Mononuclear cell (primary cell): ENCODE measurements at regions not wholly inside any gene's neighbourhood (a gene's known extent, or its start where the extent isn't known, plus 50 kb on each side); places are given as distances from the start of the nearest gene placed in this dataset.
"Not testable (repeated sequence)": the region's sequence is repeated elsewhere in the genome, so short reads cannot be mapped to it uniquely, and the experiment has no call there.

Experiments
- H3K27me3 ChIP-seq: 2 replicates; pipeline ENCODE4 v1.6.0; 2011; ENCODE audit warnings: low read length, control low read depth; ENCODE audit not compliant: insufficient read depth
- H3K4me1 ChIP-seq: 2 replicates; pipeline ENCODE4 v1.5.1; 2011; ENCODE audit warnings: mild to moderate bottlenecking, low read length, control low read depth; ENCODE audit not compliant: insufficient read depth
- H3K4me3 ChIP-seq: 2 replicates; pipeline ENCODE4 v1.5.1; 2011; ENCODE audit warnings: mild to moderate bottlenecking, low read length, moderate library complexity
- H3K9me3 ChIP-seq: 2 replicates; pipeline ENCODE4 v1.5.1; 2011; ENCODE audit warnings: low read depth, mild to moderate bottlenecking, control low read depth, low read length

GRCh38 chr13:104967376-104967775 lies 1568.1 kb downstream of the EFNB2 start:
- no peaks in the 10 kb centered on the region for H3K4me1 ChIP-seq
- no peaks in the 10 kb centered on the region for H3K9me3 ChIP-seq
- H3K27me3 ChIP-seq = no peaks in the 10 kb centered on the region
- H3K4me3 ChIP-seq = no peak overlapping the region

- Histone ChIP-seq H3K4me3 (no peak overlapping the region), H3K4me1 (no peaks in the 10 kb centered on the region), H3K9me3 (no peaks in the 10 kb centered on the region), H3K27me3 (no peaks in the 10 kb centered on the region)
Observed at GRCh38 chr13:104962411-104962810, 1573.1 kb downstream of the EFNB2 start.

DNA sequence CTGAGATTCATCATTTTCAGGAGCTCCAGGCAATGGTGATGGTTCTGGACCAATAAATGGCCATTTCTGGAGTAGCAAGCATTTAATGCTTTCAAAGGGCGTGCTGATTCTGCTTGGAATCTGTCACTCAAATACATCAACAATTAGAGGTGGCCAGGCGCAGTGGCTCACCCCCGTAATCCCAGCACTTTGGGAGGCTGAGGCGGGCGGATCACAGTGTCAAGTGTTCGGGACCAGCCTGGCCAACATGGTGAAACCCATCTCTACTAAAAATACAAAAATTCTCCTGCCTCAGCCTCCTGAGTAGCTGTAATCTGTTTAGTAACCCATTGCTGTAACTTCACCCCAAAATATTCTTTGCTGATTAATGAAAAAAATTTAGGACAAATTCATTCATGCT lies 1574.2 kb downstream of the EFNB2 start:
- H3K27me3 ChIP-seq = no peaks in the 10 kb centered on the region
- no peaks in the 10 kb centered on the region for H3K9me3 ChIP-seq
- no peak overlapping the region for H3K4me3 ChIP-seq
- no peaks in the 10 kb centered on the region for H3K4me1 ChIP-seq

GRCh38 chr13:104954210-104954609 lies 1581.3 kb downstream of the EFNB2 start:
- Histone ChIP-seq H3K4me3 (no peak overlapping the region), H3K27me3 (no peaks in the 10 kb centered on the region), H3K4me1 (no peaks in the 10 kb centered on the region), H3K9me3 (no peaks in the 10 kb centered on the region)

DNA sequence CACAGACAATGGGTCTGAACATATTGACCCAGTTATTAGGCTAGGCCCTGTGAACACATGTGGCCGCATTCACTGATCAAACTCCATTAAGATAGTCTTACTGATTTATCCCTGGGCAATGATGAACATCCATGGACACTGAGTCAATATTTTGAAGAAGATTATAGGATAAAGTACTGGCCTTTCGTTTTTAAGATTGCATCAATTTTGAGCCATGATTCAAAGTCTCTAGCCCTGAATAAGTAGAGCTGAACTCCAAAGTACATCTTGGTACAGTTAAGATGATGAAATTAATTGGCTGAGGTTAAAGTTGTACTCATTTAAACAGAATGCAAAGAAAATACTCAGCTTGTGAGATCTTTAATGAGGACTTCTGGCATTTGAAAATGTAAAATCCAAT lies 1581.9 kb downstream of the EFNB2 start:
- Histone ChIP-seq H3K27me3 (no peaks in the 10 kb centered on the region), H3K4me1 (no peaks in the 10 kb centered on the region), H3K4me3 (no peak overlapping the region), H3K9me3 (no peaks in the 10 kb centered on the region)

GRCh38 chr13:104949840-104950740 lies 1585.4 kb downstream of the EFNB2 start:
- H3K27me3 ChIP-seq = no peaks in the 10 kb centered on the region
- H3K4me3 ChIP-seq = no peak overlapping the region
- H3K9me3 ChIP-seq = no peaks in the 10 kb centered on the region
- H3K4me1 ChIP-seq = no peaks in the 10 kb centered on the region

GRCh38 chr13:104944176-104944575 lies 1591.3 kb downstream of the EFNB2 start:
- no peaks in the 10 kb centered on the region for H3K9me3 ChIP-seq
- H3K4me3 ChIP-seq = no peak overlapping the region
- H3K27me3 ChIP-seq = no peaks in the 10 kb centered on the region
- H3K4me1 ChIP-seq = no peaks in the 10 kb centered on the region

DNA sequence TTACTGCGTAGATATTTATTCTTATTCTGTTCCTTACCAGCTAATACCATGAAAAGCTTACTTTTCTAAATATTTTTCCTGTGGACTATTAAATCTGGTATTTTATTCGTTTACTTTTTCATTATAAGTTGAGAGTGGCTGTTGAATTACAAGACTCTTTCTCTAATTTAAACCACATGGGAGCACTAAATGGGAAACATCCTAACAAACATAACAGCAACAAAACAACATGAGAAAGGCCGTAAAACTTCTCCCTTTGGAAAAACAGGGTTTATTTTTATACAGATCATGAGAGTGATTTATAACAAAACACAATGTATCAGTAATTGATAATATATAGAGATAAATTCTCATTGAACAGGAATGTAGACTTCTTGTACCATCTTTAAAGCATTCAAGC lies 1592.1 kb downstream of the EFNB2 start:
- no peak overlapping the region for H3K4me3 ChIP-seq
- H3K27me3 ChIP-seq = no peaks in the 10 kb centered on the region
- no peaks in the 10 kb centered on the region for H3K4me1 ChIP-seq
- H3K9me3 ChIP-seq = no peaks in the 10 kb centered on the region

DNA sequence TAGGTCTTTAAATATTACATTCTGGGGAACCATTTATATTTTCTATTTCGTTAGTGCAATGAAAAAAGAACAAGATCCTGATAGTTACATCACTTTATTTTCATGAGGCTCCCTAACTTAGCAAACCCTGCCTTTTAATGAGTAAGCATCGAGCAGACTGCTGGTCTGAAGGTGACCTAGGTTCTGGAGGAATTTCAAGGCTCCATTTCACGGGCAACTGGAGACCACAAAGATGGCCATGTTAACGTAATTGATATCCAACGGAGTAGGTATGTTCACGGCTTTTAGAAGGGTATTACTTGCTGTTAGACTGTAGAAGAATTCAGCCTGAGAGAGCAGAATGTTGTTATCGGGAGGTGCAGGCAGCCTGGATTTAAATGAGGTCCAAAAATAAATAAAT lies 1597.6 kb downstream of the EFNB2 start:
- no peaks in the 10 kb centered on the region for H3K27me3 ChIP-seq
- H3K9me3 ChIP-seq = no peaks in the 10 kb centered on the region
- no peaks in the 10 kb centered on the region for H3K4me1 ChIP-seq
- H3K4me3 ChIP-seq = no peak overlapping the region

DNA sequence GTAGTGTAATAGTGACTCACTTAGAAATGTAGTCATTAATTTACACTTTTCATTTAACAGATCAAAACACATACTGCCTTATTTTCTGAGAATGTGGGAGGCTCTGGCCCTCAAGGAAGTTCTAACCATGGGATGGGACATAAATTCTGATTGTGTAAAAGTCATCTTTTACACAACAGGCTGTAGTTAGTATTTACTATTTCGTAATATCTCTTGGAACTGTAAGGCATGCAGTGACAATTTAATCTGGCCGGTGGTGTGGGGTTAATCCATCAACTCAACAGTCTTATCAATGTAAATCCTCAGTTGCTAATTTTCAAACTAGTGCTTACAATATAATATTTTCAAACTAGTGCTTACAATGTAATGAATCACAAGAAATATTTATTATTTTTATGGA lies 1599.2 kb downstream of the EFNB2 start:
- Histone ChIP-seq H3K4me3 (no peak overlapping the region), H3K4me1 (no peaks in the 10 kb centered on the region), H3K27me3 (no peaks in the 10 kb centered on the region), H3K9me3 (no peaks in the 10 kb centered on the region)

DNA sequence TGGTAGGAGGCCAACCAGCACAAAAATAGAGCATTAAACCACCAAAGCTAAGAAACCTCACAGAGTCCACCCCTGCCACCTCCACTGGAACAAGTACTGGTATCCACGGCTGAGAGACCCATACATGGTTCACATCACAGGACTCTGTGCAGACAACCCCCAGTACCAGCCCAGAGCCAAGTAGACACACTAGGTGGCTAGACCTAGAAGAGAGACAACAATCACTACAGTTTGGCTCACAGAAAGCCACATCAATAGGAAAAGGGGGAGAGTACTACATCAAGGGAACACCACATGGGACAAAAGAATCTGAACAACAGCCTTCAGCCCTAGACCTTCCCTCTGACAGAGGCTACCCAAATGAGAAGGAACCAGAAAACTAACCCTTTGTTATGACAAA lies 1614.9 kb downstream of the EFNB2 start:
- H3K4me1 ChIP-seq, H3K27me3 ChIP-seq, H3K4me3 ChIP-seq, H3K9me3 ChIP-seq: not testable (repeated sequence)

DNA sequence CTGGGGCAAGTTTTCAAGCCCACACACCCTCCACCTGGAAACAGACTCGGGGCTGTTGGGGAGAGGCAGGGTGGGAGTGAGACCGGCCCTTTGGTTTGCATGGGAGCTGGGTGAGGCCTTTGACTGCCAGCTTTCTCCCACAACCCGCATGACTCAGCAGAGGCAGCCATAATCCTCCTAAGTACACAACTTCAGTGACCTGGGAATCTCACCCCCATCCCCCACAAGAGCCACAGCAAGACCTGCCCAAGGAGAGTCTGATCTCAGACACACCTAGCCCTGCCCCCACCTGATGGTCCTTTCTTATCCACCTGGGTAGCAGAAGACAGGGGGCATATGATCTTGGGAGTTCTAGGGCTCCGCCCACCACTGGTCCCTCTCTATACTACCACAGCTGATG lies 1615.4 kb downstream of the EFNB2 start:
- H3K9me3 ChIP-seq = no peaks in the 10 kb centered on the region

DNA sequence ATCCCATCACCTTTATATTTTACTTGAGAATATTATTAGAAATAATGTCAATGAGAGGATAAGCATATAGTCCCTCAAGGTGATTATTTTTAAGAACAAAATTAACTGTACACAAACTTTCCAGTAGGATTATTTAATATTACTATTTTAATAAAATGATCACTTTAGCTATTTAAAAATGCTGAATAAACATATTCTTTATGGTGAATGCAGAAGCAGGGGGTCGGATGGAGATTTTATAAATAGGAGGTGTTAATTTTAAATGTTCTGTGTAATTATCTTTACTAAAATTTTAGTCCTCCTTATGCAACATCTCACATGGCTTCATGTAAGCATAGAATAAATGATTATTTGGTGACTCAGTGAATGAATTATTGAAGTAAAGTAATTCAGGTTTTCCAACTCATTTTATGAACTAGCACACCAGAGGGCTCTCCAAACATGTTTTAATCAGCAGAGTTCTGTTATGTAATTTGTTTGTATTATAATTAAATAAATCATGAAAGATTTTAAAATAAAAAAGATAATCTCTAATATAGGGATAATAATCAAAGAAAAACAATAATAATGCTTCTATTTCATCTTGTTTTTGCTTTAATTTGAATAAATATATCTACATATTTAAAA lies 1635.2 kb downstream of the EFNB2 start:
- no peaks in the 10 kb centered on the region for H3K4me1 ChIP-seq
- no peaks in the 10 kb centered on the region for H3K9me3 ChIP-seq
- H3K4me3 ChIP-seq = no peak overlapping the region
- no peaks in the 10 kb centered on the region for H3K27me3 ChIP-seq

More for the DNA sequence above, 1615.4 kb downstream of the EFNB2 start:
- no peak overlapping the region for H3K4me3 ChIP-seq
- no peaks in the 10 kb centered on the region for H3K27me3 ChIP-seq
- no peaks in the 10 kb centered on the region for H3K4me1 ChIP-seq

GRCh38 chr13:104898484-104898883 lies 1637.0 kb downstream of the EFNB2 start:
- Histone ChIP-seq H3K9me3 (no peaks in the 10 kb centered on the region), H3K4me3 (no peak overlapping the region), H3K4me1 (no peaks in the 10 kb centered on the region), H3K27me3 (no peaks in the 10 kb centered on the region)

GRCh38 chr13:104895521-104895920 lies 1639.9 kb downstream of the EFNB2 start:
- Histone ChIP-seq H3K4me1 (no peaks in the 10 kb centered on the region), H3K27me3 (no peaks in the 10 kb centered on the region), H3K9me3 (no peaks in the 10 kb centered on the region), H3K4me3 (no peak overlapping the region)
